Adrenal gland (tissue), 5 donors: ENCODE measurements at regions not wholly inside any gene's neighbourhood (a gene's known extent, or its start where the extent isn't known, plus 50 kb on each side); places are given as distances from the start of the nearest gene placed in this dataset.

ENCODE experiments used
- POLR2A ChIP-seq, 2 donors: fragments of 450-650 bp; IDR thresholded peaks; one replicate each; pipeline ENCODE4 v1.6.1; 2017; ENCODE audit warnings: antibody characterized with exemption in 2 of 2, mild to moderate bottlenecking in 2 of 2, moderate library complexity in 1 of 2
- TF ChIP-seq, protein P1 (sequence below), 6 experiments: fragments of 450-650 bp in 4 of 6; fragments of 200-600 bp in 2 of 6; sonication (generic) in 1 of 6; IDR thresholded peaks; 1 replicate in 5 of 6; 2 replicates in 1 of 6; pipeline versions ENCODE4 v1.5.1 to v1.8.0; 2016 to 2021; ENCODE audit warnings: antibody characterized with exemption in 6 of 6, mild to moderate bottlenecking in 2 of 6, moderate library complexity in 1 of 6
- donor health status: DM: no; HTN: no; CAD: no.

DNA sequence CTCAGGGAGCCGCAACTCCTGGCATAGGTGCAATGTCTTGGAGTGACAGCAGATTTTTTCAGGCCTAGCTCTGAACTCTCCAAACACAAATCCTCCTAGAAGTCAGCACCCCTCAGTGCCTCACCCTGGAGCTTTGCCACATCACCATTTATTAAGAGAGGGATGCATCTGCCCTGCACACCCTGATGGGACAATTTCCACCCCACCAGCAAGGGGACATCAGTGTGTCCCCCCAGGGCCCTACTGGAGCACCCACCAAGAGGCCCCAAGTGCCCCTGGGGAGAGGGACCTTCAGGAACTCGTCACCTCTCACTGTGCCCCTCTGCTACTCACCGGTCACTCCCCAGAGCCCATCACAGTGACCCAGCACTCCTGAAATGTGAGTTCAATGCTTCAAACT, 144.7 kb downstream of the NDUFA10 start:
- TF ChIP-seq, protein P1, sequence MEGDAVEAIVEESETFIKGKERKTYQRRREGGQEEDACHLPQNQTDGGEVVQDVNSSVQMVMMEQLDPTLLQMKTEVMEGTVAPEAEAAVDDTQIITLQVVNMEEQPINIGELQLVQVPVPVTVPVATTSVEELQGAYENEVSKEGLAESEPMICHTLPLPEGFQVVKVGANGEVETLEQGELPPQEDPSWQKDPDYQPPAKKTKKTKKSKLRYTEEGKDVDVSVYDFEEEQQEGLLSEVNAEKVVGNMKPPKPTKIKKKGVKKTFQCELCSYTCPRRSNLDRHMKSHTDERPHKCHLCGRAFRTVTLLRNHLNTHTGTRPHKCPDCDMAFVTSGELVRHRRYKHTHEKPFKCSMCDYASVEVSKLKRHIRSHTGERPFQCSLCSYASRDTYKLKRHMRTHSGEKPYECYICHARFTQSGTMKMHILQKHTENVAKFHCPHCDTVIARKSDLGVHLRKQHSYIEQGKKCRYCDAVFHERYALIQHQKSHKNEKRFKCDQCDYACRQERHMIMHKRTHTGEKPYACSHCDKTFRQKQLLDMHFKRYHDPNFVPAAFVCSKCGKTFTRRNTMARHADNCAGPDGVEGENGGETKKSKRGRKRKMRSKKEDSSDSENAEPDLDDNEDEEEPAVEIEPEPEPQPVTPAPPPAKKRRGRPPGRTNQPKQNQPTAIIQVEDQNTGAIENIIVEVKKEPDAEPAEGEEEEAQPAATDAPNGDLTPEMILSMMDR (IDR thresholded peaks at IDR 0.05), result no peak
- TF ChIP-seq POLR2A (IDR thresholded peaks at IDR 0.05), result no peak
